Astrocyte of the cerebellum (primary cell): ENCODE measurements at regions not wholly inside any gene's neighbourhood (a gene's known extent, or its start where the extent isn't known, plus 50 kb on each side); places are given as distances from the start of the nearest gene placed in this dataset.

Source experiments
- DNase-seq: peaks from one replicate; pipeline ENCODE4 v3.0.0-alpha.2; 2011; ENCODE audit warnings: low read depth
- H3K4me3 ChIP-seq: 2 replicates; pipeline ENCODE4 v1.5.1; 2011; ENCODE audit warnings: mild to moderate bottlenecking, low read depth, low read length, moderate library complexity
- in situ Hi-C: cut with HindIII; loops from 2 replicates; pipeline ENCODE4 v1.10.0; 2017; ENCODE audit warnings: low sequenced_read_pairs
- TF ChIP-seq, protein P1 (sequence below): IDR thresholded peaks from 2 replicates; pipeline ENCODE4 v1.5.1; 2012; ENCODE audit warnings: low read length, low read depth, moderate library complexity, mild to moderate bottlenecking; ENCODE audit errors: missing control alignments

- in situ Hi-C loops = loop anchor here (25.0 kb wide), 1 partner anchor 592 kb away; no protein-coding TSS in a partner anchor
- DNase-seq = no peak
- TF ChIP-seq, protein P1, sequence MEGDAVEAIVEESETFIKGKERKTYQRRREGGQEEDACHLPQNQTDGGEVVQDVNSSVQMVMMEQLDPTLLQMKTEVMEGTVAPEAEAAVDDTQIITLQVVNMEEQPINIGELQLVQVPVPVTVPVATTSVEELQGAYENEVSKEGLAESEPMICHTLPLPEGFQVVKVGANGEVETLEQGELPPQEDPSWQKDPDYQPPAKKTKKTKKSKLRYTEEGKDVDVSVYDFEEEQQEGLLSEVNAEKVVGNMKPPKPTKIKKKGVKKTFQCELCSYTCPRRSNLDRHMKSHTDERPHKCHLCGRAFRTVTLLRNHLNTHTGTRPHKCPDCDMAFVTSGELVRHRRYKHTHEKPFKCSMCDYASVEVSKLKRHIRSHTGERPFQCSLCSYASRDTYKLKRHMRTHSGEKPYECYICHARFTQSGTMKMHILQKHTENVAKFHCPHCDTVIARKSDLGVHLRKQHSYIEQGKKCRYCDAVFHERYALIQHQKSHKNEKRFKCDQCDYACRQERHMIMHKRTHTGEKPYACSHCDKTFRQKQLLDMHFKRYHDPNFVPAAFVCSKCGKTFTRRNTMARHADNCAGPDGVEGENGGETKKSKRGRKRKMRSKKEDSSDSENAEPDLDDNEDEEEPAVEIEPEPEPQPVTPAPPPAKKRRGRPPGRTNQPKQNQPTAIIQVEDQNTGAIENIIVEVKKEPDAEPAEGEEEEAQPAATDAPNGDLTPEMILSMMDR = no peak
- H3K4me3 ChIP-seq = no peak overlapping the region
Observed at GRCh38 chr11:128045094-128045725, 542.1 kb downstream of the ETS1 start.

DNA sequence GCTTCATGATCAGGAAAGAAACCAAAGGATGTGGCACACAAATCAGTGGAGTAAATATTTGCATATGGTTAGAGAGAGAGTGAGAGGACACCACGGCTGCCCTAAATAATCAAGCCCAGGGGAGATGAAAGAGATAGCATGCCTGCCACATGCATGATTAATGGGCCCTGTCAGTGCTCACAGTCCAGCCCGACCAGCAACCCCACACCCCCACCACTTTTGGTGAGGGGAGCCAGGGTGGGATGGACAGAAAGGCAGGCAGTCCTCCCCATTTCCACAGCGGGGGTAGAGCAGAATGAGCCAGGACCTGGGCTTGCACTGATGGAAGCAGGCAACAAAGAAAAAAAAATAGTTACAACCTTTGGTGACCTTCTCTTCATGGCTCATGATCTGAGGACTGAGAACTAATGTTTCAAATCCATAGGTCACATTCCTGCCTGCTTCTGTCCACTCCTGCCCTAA lies 545.0 kb downstream of the ETS1 start:
- DNase-seq = no peak
- no peak overlapping the region for H3K4me3 ChIP-seq
- in situ Hi-C loops = loop anchor here (25.0 kb wide), 1 partner anchor 595 kb away; no protein-coding TSS in a partner anchor
- TF ChIP-seq, protein P1 = no peak

DNA sequence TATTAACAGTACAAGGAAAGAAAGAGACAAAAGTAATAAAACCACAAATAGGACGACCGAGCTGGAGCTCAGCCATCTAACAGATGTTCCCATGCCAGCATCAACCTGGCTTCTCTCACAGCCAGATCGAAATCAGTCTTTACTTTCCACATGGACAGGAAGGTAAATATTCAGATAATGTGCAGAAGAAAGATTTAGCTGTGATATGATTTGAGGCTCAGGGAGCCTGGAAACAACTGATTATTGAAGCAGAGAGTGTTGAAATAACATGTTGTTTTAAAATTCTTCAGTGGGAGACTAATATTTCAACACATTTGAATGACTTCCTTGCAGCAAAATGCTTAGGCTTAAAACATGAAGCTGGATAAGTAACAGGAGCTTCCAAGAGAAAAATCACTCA lies 546.8 kb downstream of the ETS1 start:
- TF ChIP-seq, protein P1 = no peak
- DNase-seq = no peak
- in situ Hi-C loops = loop anchor here (25.0 kb wide), 1 partner anchor 597 kb away; no protein-coding TSS in a partner anchor
- no peak overlapping the region for H3K4me3 ChIP-seq

DNA sequence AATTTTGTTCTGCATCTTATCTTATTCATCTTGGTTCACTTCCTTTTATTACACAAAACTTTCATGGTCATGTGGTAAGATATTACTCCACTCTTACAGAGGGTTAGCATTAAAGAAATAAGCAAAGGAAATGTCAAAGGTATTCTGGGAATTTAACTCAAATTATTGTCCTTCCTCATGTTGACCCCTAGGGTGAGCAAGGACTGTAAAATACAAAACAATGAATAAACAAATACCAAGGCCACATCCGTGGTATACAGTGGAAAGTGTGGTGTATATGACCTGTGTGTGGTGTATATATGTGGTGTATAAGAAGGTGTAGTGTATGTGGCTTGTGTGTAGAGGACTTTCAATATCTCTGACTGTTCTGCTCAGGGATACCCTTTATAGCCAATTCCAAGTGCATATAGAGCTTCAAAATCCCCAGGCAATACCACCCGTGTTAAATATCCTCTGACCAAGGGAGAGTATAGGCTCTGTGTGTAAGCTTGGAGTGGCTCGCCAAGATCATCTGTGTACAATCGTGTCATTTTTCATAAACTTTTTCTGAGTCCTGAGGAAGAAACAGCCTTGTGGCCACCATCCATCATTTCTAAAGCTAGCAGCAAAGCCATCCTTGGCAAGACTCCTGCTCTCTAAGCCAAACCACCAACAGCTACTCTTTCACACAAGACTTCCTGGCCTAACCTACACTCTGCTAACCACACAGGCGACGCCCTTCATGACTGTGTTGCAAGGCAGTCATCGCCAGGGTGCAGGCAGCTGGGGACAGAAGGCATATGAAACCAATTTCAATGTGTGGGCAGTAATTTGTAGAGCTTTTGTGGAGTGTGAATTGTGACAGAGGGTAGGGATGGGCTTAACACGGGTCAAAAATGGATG lies 548.0 kb downstream of the ETS1 start:
- in situ Hi-C loops = loop anchor here (25.0 kb wide), 1 partner anchor 598 kb away; no protein-coding TSS in a partner anchor
- no peak overlapping the region for H3K4me3 ChIP-seq
- TF ChIP-seq, protein P1 = no peak
- DNase-seq = peak; percentile 83

DNA sequence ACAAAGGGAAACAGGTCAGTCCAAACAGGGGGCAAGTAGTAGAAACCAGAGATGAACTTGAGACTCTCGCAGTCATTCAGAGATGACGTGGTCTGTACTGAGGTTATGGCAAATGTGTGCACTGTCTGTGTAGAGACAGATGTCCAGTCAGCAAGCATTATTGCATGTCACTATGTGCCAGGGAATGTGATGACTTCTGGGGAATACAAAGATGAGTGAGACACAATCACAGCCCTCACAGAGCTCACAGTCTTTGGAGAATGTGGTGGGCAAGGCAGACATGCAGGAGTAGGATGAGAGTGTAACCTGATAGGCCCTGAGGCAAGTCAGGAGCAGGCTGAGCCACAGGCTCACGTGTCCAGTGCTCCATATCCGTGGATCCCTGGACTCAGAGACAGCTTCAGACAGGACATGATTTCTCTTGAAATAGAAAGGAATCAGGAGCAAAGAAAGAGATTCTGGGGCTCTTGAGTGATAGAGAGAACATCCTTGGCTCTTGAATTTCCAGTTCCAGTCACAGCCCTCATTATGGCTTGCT lies 550.7 kb downstream of the ETS1 start:
- DNase-seq = no peak
- TF ChIP-seq, protein P1 = no peak
- H3K4me3 ChIP-seq = no peak overlapping the region
- in situ Hi-C loops = loop anchor here (25.0 kb wide), 1 partner anchor 601 kb away; no protein-coding TSS in a partner anchor

DNA sequence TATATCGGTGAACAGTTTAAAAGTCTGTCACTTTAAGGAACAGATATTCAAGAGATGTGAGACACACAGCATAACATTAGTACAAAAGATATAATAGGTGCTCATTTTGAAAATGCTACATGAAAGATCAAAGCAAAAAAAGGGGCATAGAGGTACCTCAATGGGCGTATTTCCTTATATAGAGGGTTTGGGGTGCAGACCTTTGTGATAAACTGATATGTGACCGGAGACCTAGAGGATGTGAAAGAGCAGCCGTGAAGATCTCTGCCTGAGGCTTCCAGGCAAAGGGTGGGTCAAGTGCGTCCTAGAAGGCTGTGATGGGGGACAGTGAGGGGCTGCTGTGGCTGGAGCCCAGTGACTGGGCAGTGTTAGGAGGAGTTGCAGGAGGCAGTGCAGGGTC lies 551.4 kb downstream of the ETS1 start:
- no peak overlapping the region for H3K4me3 ChIP-seq
- no peak for DNase-seq
- in situ Hi-C loops = loop anchor here (25.0 kb wide), 1 partner anchor 601 kb away; no protein-coding TSS in a partner anchor
- TF ChIP-seq, protein P1 = no peak
